ENCODE measurements at regions not wholly inside any gene's neighbourhood (a gene's known extent, or its start where the extent isn't known, plus 50 kb on each side); places are given as distances from the start of the nearest gene placed in this dataset.

DNA sequence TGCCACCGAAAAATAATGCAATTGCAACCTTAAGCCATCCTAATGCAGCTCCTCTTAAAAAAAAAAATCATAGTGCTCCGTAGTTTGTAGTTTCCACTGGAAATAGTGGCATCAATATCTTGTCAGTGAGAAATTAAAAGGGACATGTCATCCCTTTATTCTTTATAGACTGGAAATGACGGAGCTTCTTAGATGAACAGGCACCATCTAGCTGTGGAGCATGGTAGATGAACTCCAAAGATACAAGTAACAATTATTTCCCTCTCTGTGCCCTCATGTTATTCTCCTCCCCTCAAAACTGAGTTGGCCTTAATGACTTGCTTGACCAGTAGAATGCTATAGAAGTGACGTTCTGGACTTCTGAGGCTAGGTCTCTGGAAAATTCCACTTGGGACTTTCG is 268.1 kb upstream of the SPTLC3 start:
- no peaks in the 10 kb centered on the region for H3K27me3 ChIP-seq (ENCODE audit: control insufficient read depth in 2 of 2, insufficient read depth in 2 of 2, low read length in 2 of 2)
- no peaks in the 10 kb centered on the region for H4K20me1 ChIP-seq (ENCODE audit: insufficient read depth, low read length)
- H3K4me1 ChIP-seq (ENCODE audit: control insufficient read depth in 1 of 2, insufficient read depth in 2 of 2, low read length in 2 of 2) = no peaks in the 10 kb centered on the region
- TF ChIP-seq, protein P1, sequence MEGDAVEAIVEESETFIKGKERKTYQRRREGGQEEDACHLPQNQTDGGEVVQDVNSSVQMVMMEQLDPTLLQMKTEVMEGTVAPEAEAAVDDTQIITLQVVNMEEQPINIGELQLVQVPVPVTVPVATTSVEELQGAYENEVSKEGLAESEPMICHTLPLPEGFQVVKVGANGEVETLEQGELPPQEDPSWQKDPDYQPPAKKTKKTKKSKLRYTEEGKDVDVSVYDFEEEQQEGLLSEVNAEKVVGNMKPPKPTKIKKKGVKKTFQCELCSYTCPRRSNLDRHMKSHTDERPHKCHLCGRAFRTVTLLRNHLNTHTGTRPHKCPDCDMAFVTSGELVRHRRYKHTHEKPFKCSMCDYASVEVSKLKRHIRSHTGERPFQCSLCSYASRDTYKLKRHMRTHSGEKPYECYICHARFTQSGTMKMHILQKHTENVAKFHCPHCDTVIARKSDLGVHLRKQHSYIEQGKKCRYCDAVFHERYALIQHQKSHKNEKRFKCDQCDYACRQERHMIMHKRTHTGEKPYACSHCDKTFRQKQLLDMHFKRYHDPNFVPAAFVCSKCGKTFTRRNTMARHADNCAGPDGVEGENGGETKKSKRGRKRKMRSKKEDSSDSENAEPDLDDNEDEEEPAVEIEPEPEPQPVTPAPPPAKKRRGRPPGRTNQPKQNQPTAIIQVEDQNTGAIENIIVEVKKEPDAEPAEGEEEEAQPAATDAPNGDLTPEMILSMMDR (IDR thresholded peaks at IDR 0.05) = no peak
- no peak overlapping the region for H3K27ac Mint-ChIP-seq
- H3K27ac ChIP-seq (ENCODE audit: low read depth in 1 of 2, low read length in 2 of 2) = no peak overlapping the region
- no peaks in the 10 kb centered on the region for H3K9me3 ChIP-seq (replicated peaks in 1 of 2; ENCODE audit: control insufficient read depth in 1 of 2, insufficient read depth in 1 of 2, low read length in 2 of 2)
- no peak overlapping the region for H3K4me3 ChIP-seq (replicated peaks in 1 of 3; ENCODE audit: low read depth in 2 of 3, low read length in 3 of 3)
- no peak overlapping the region for H3K4me3 Mint-ChIP-seq
- H3K79me2 ChIP-seq (ENCODE audit: insufficient read depth, low read length) = no peaks in the 10 kb centered on the region
- H3K4me1 Mint-ChIP-seq = no peaks in the 10 kb centered on the region
- WGBS (ENCODE audit: insufficient coverage) = 100% methylated on average over 2 of the region's 5 CpGs
- no peaks in the 10 kb centered on the region for H3K36me3 ChIP-seq (replicated peaks in 1 of 2; ENCODE audit: control insufficient read depth in 1 of 2, insufficient read depth in 2 of 2, low read length in 2 of 2)
- H3K9ac ChIP-seq (ENCODE audit: insufficient read depth, low read length, poor library complexity, severe bottlenecking) = no peak overlapping the region
- DNase-seq = no peak
- H3K4me2 ChIP-seq (replicated peaks; ENCODE audit: extremely low read depth, low read length, poor library complexity, severe bottlenecking) = no peak overlapping the region
- H3K36me3 Mint-ChIP-seq = no peaks in the 10 kb centered on the region
- H2AFZ ChIP-seq (ENCODE audit: insufficient read depth, low read depth, low read length, poor library complexity, severe bottlenecking) = no peak overlapping the region
- H3K27me3 Mint-ChIP-seq (ENCODE audit: low read depth in 3 of 3) = no peaks in the 10 kb centered on the region
- intact Hi-C loops (cut with micrococcal nuclease) = no loop called here
- peaks cover 0 to 9% (median 3%) of the 10 kb centered on the region in 7 donors for H3K9me3 Mint-ChIP-seq

DNA sequence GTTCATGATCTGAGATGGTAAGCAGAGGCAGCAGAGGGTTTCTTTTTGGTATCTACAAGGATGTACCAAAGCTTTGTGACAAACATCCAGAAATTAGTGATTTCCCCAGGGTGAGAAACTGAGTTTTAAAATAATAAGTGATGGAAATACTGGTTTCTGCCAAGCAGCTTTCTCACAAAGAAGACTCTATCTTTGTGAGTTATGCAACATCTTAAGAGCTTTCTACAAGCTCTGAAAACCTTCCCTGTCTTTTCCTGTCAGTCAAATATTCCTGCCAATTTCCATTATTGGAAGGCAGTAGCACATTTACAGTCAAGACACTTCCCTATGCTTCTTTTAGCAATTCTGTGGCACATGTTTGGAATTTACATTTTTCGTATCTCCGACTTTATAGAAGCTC is 264.7 kb upstream of the SPTLC3 start:
- no peak overlapping the region for H3K4me3 Mint-ChIP-seq
- H2AFZ ChIP-seq (ENCODE audit: insufficient read depth, low read depth, low read length, poor library complexity, severe bottlenecking) = no peak overlapping the region
- no peak overlapping the region for H3K27ac Mint-ChIP-seq
- no peaks in the 10 kb centered on the region for H3K36me3 Mint-ChIP-seq
- H3K4me3 ChIP-seq (replicated peaks in 1 of 3; ENCODE audit: low read depth in 2 of 3, low read length in 3 of 3) = no peak overlapping the region
- H3K4me1 ChIP-seq (ENCODE audit: control insufficient read depth in 1 of 2, insufficient read depth in 2 of 2, low read length in 2 of 2) = no peaks in the 10 kb centered on the region
- no peak overlapping the region for H3K4me2 ChIP-seq (replicated peaks; ENCODE audit: extremely low read depth, low read length, poor library complexity, severe bottlenecking)
- WGBS (ENCODE audit: insufficient coverage) = no CpG with 5 or more reads among the region's 2 CpGs
- H3K9me3 Mint-ChIP-seq = peaks cover 0 to 3% (median 0%) of the 10 kb centered on the region in 7 donors
- peaks cover 0 to 2% (median 0%) of the 10 kb centered on the region in 3 donors for H3K27me3 Mint-ChIP-seq (ENCODE audit: low read depth in 3 of 3)
- H3K36me3 ChIP-seq (replicated peaks in 1 of 2; ENCODE audit: control insufficient read depth in 1 of 2, insufficient read depth in 2 of 2, low read length in 2 of 2) = no peaks in the 10 kb centered on the region
- no peak for DNase-seq
- H3K79me2 ChIP-seq (ENCODE audit: insufficient read depth, low read length) = no peaks in the 10 kb centered on the region
- intact Hi-C loops (cut with micrococcal nuclease) = no loop called here
- H3K9ac ChIP-seq (ENCODE audit: insufficient read depth, low read length, poor library complexity, severe bottlenecking) = no peak overlapping the region
- H3K9me3 ChIP-seq (replicated peaks in 1 of 2; ENCODE audit: control insufficient read depth in 1 of 2, insufficient read depth in 1 of 2, low read length in 2 of 2) = no peaks in the 10 kb centered on the region
- no peaks in the 10 kb centered on the region for H3K4me1 Mint-ChIP-seq
- no peaks in the 10 kb centered on the region for H3K27me3 ChIP-seq (ENCODE audit: control insufficient read depth in 2 of 2, insufficient read depth in 2 of 2, low read length in 2 of 2)
- H3K27ac ChIP-seq (ENCODE audit: low read depth in 1 of 2, low read length in 2 of 2) = no peak overlapping the region
- TF ChIP-seq, protein P1 (IDR thresholded peaks at IDR 0.05) = no peak
- H4K20me1 ChIP-seq (ENCODE audit: insufficient read depth, low read length) = no peaks in the 10 kb centered on the region

Data from CD14-positive monocyte (primary cell).